ENCODE measurements at regions not wholly inside any gene's neighbourhood (a gene's known extent, or its start where the extent isn't known, plus 50 kb on each side); places are given as distances from the start of the nearest gene placed in this dataset.

DNA sequence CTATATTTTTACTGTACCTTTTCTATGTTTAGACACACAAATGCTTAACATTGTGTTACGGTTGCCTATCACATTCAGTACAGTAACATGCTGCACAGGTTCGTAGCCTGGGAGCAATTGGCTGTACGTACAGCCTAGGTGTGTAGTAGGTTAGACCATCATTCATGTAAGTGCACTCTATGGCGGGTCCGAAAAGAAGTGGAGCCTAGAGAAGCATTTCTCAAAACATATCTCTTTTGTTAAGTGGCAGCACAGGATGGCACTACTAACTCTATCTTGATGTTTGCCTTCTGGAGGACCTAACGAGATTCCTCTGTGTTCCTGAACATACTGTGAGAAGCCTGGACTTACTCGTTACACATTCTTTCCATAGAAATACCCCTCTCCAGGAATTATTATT lies 132.3 kb upstream of the ADPGK start:
- H3K79me2 ChIP-seq (ENCODE audit: insufficient read depth, low read length): no peaks in the 10 kb centered on the region
- no peak for DNase-seq (ENCODE audit: insufficient read length, low spot score, missing footprints)
- no peak overlapping the region for H3K27ac ChIP-seq (ENCODE audit: low read depth, low read length)
- H3K4me2 ChIP-seq (ENCODE audit: insufficient read depth, low read length): no peak overlapping the region
- TF ChIP-seq, protein P1, sequence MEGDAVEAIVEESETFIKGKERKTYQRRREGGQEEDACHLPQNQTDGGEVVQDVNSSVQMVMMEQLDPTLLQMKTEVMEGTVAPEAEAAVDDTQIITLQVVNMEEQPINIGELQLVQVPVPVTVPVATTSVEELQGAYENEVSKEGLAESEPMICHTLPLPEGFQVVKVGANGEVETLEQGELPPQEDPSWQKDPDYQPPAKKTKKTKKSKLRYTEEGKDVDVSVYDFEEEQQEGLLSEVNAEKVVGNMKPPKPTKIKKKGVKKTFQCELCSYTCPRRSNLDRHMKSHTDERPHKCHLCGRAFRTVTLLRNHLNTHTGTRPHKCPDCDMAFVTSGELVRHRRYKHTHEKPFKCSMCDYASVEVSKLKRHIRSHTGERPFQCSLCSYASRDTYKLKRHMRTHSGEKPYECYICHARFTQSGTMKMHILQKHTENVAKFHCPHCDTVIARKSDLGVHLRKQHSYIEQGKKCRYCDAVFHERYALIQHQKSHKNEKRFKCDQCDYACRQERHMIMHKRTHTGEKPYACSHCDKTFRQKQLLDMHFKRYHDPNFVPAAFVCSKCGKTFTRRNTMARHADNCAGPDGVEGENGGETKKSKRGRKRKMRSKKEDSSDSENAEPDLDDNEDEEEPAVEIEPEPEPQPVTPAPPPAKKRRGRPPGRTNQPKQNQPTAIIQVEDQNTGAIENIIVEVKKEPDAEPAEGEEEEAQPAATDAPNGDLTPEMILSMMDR (IDR thresholded peaks at IDR 0.05; ENCODE audit: extremely low read depth, low read depth, low read length): no peak
- H2AFZ ChIP-seq (ENCODE audit: low read length): no peak overlapping the region
- no peaks in the 10 kb centered on the region for H3K27me3 ChIP-seq (ENCODE audit: insufficient read depth, low read length)
- H4K20me1 ChIP-seq (ENCODE audit: insufficient read depth, low read length): no peaks in the 10 kb centered on the region
- no peaks in the 10 kb centered on the region for H3K36me3 ChIP-seq (ENCODE audit: insufficient read depth, low read length)
- no peak overlapping the region for H3K4me3 ChIP-seq (ENCODE audit: insufficient read depth, low read length)
- H3K4me1 ChIP-seq (ENCODE audit: insufficient read depth, low read length): peaks cover 6% of the 10 kb centered on the region
- H3K9me3 ChIP-seq (ENCODE audit: low read depth, low read length): no peaks in the 10 kb centered on the region

DNA sequence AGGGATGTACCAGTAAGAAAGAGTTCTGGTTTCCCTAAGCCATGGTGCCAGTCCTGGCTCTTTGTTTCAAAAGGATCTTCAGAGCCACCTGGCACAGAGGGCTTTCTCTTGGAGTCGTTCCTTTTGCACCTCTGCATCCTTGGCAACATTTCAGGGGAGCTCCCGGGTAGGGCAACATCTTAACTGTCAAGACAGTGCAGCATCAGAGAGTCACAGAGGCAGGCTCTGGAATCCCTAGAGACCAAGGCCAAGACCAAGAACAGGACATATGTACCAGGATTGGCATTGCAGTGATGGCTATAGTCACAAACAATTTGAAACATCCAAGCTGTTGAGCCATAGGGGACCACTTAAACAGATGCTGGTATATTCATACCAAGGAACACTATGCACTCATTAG lies 129.4 kb upstream of the ADPGK start:
- no peak for DNase-seq (ENCODE audit: insufficient read length, low spot score, missing footprints)
- TF ChIP-seq, protein P1 (IDR thresholded peaks at IDR 0.05; ENCODE audit: extremely low read depth, low read depth, low read length): no peak
- H3K27me3 ChIP-seq (ENCODE audit: insufficient read depth, low read length): no peaks in the 10 kb centered on the region

DNA sequence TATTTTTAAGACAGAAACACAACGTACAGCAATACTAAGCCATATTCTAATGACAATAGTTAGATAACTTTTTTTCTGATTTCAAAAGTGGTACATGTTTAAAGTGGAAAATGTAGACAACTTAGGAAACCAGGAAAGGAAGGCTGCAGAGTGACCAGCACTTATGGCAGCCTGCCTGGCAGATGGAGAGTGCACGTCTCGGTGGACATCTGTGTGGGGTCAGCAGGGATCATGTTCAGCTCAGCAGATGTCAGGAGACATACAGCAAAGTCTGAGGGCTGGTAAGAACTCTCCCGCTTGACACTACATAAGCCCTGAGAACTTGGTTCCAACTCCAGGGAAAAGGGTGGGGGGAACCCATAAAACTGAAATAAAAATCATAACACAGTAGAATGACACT lies 128.6 kb upstream of the ADPGK start:
- TF ChIP-seq, protein P1 (IDR thresholded peaks at IDR 0.05; ENCODE audit: extremely low read depth, low read depth, low read length): no peak
- no peaks in the 10 kb centered on the region for H3K27me3 ChIP-seq (ENCODE audit: insufficient read depth, low read length)
- H3K9me3 ChIP-seq (ENCODE audit: low read depth, low read length): no peaks in the 10 kb centered on the region
- H3K79me2 ChIP-seq (ENCODE audit: insufficient read depth, low read length): no peaks in the 10 kb centered on the region
- H3K4me2 ChIP-seq (ENCODE audit: insufficient read depth, low read length): no peak overlapping the region
- DNase-seq (ENCODE audit: insufficient read length, low spot score, missing footprints): no peak
- no peak overlapping the region for H2AFZ ChIP-seq (ENCODE audit: low read length)
- H3K4me3 ChIP-seq (ENCODE audit: insufficient read depth, low read length): no peak overlapping the region
- no peaks in the 10 kb centered on the region for H3K36me3 ChIP-seq (ENCODE audit: insufficient read depth, low read length)
- H3K4me1 ChIP-seq (ENCODE audit: insufficient read depth, low read length): no peaks in the 10 kb centered on the region
- no peak overlapping the region for H3K27ac ChIP-seq (ENCODE audit: low read depth, low read length)
- no peaks in the 10 kb centered on the region for H4K20me1 ChIP-seq (ENCODE audit: insufficient read depth, low read length)

More for the DNA sequence above, 129.4 kb upstream of the ADPGK start:
- Histone ChIP-seq H2AFZ (ENCODE audit: low read length) (no peak overlapping the region), H3K79me2 (ENCODE audit: insufficient read depth, low read length) (no peaks in the 10 kb centered on the region), H4K20me1 (ENCODE audit: insufficient read depth, low read length) (no peaks in the 10 kb centered on the region), H3K4me1 (ENCODE audit: insufficient read depth, low read length) (no peaks in the 10 kb centered on the region), H3K4me3 (ENCODE audit: insufficient read depth, low read length) (no peak overlapping the region), H3K4me2 (ENCODE audit: insufficient read depth, low read length) (no peak overlapping the region), H3K9me3 (ENCODE audit: low read depth, low read length) (no peaks in the 10 kb centered on the region), H3K36me3 (ENCODE audit: insufficient read depth, low read length) (no peaks in the 10 kb centered on the region), H3K27ac (ENCODE audit: low read depth, low read length) (no peak overlapping the region)

DNA sequence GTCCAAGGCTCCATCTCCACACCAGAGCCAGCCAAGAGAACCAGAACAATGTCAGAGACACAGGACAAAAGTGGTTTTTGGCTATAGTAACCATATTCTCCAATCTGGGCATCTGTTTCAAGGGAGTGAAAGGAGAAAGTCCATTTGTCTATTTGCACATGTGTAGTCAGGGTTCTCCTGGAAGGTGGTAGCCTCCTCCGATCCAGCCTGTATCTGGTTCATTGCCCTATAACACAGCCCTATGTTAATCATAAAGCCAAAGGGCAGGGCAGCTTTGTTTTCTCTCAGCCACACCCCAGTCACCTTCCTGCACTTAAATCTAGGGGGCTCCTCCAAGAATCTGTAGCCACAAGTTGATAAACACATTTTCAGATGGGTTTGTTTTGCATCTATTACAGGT lies 128.1 kb upstream of the ADPGK start:
- no peaks in the 10 kb centered on the region for H3K79me2 ChIP-seq (ENCODE audit: insufficient read depth, low read length)
- H4K20me1 ChIP-seq (ENCODE audit: insufficient read depth, low read length): no peaks in the 10 kb centered on the region
- no peaks in the 10 kb centered on the region for H3K36me3 ChIP-seq (ENCODE audit: insufficient read depth, low read length)
- DNase-seq (ENCODE audit: insufficient read length, low spot score, missing footprints): no peak
- no peak overlapping the region for H2AFZ ChIP-seq (ENCODE audit: low read length)
- TF ChIP-seq, protein P1 (IDR thresholded peaks at IDR 0.05; ENCODE audit: extremely low read depth, low read depth, low read length): no peak
- H3K9me3 ChIP-seq (ENCODE audit: low read depth, low read length): no peaks in the 10 kb centered on the region
- no peaks in the 10 kb centered on the region for H3K4me1 ChIP-seq (ENCODE audit: insufficient read depth, low read length)
- H3K27me3 ChIP-seq (ENCODE audit: insufficient read depth, low read length): no peaks in the 10 kb centered on the region
- H3K4me3 ChIP-seq (ENCODE audit: insufficient read depth, low read length): no peak overlapping the region
- H3K4me2 ChIP-seq (ENCODE audit: insufficient read depth, low read length): no peak overlapping the region
- H3K27ac ChIP-seq (ENCODE audit: low read depth, low read length): no peak overlapping the region
